Naive thymus-derived CD8-positive, alpha-beta T cell (primary cell): ENCODE measurements at regions not wholly inside any gene's neighbourhood (a gene's known extent, or its start where the extent isn't known, plus 50 kb on each side); places are given as distances from the start of the nearest gene placed in this dataset.

Experiments used
- ATAC-seq, 2 donors: fragments of 150-1000 bp; cut with Tn5 transposase in 1 of 2; sonication (Bioruptor Pico), chemical (Tn5 transposase) in 1 of 2; 1 replicate in 1 of 2; 2 replicates in 1 of 2; pipeline ENCODE4 v1.10.0; 2021; ENCODE audit warnings: mild to moderate bottlenecking in 2 of 2, moderate library complexity in 2 of 2
- POLR2A ChIA-PET: fragments of 350-600 bp; sonication (Branson Sonifier 250); formaldehyde crosslinking; loops from one replicate; lab custom pipeline; 2021; ENCODE audit warnings: antibody characterized with exemption; lab: Charles Lee
- DNase-seq, 10 donors: peaks; one replicate each; pipeline versions ENCODE4 v3.0.0 to v3.0.0-alpha.2; 2020 to 2022
- H3K27ac Mint-ChIP-seq, 10 donors: one replicate each; pipeline ENCODE4 v1.8.0; 2020 to 2022; ENCODE audit warnings: mild to moderate bottlenecking in 10 of 10, mixed read lengths in 10 of 10, moderate library complexity in 4 of 10, inconsistent platforms in 1 of 10
- H3K27me3 Mint-ChIP-seq, 5 donors: one replicate each; pipeline ENCODE4 v1.8.0; 2021 to 2022; ENCODE audit warnings: mixed read lengths in 5 of 5
- H3K36me3 Mint-ChIP-seq, 3 donors: one replicate each; pipeline ENCODE4 v1.8.0; 2020 to 2022; ENCODE audit warnings: mixed read lengths in 3 of 3, mild to moderate bottlenecking in 2 of 3, inconsistent platforms in 1 of 3
- H3K4me1 Mint-ChIP-seq, 4 donors: one replicate each; pipeline ENCODE4 v1.8.0; 2021 to 2022; ENCODE audit warnings: mixed read lengths in 4 of 4
- H3K4me3 Mint-ChIP-seq, 10 donors: one replicate each; pipeline ENCODE4 v1.8.0; 2020 to 2022; ENCODE audit warnings: mild to moderate bottlenecking in 10 of 10, mixed read lengths in 10 of 10, moderate library complexity in 6 of 10, inconsistent platforms in 1 of 10
- H3K9me3 Mint-ChIP-seq, 9 donors: one replicate each; pipeline ENCODE4 v1.8.0; 2020 to 2022; ENCODE audit warnings: mixed read lengths in 9 of 9, mild to moderate bottlenecking in 3 of 9, inconsistent platforms in 1 of 9, moderate library complexity in 1 of 9

GRCh38 chr13:70817576-70817975, 709.3 kb upstream of the KLHL1 start:
- DNase-seq, result no peak
- POLR2A ChIA-PET, result no interaction called here

DNA sequence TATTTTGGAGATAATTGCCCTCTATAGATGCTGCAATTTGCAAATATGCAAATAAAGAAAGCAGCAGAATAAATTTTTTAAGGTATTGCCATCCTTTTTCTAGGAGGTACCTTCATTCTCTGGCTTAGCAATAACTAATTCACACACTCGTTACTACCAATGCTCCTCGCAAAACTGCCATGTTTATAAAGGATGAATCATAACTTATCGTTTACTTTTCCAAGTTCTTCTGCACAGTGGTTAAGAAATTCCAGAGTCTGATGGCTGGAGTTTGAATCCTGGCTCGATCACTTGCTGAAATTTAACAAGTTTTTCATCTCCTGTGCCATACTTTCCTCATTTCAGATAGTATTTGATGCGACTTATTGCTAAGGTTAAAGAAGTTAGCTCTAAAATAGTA, 708.6 kb upstream of the KLHL1 start:
- POLR2A ChIA-PET, result no interaction called here
- Mint-ChIP-seq H3K9me3 (peaks cover 0 to 15% (median 3%) of the 10 kb centered on the region in 9 donors), H3K27me3 (no peaks in the 10 kb centered on the region), H3K4me1 (no peaks in the 10 kb centered on the region), H3K36me3 (no peaks in the 10 kb centered on the region), H3K4me3 (no peak overlapping the region), H3K27ac (no peak overlapping the region)
- no peak for DNase-seq
- no peak for ATAC-seq

More at GRCh38 chr13:70817576-70817975, 709.3 kb upstream of the KLHL1 start:
- H3K4me3 Mint-ChIP-seq, result no peak overlapping the region
- H3K27me3 Mint-ChIP-seq, result no peaks in the 10 kb centered on the region
- no peak for ATAC-seq
- H3K27ac Mint-ChIP-seq, result no peak overlapping the region
- H3K36me3 Mint-ChIP-seq, result no peaks in the 10 kb centered on the region
- peaks cover 0 to 13% (median 1%) of the 10 kb centered on the region in 9 donors for H3K9me3 Mint-ChIP-seq
- H3K4me1 Mint-ChIP-seq, result no peaks in the 10 kb centered on the region

DNA sequence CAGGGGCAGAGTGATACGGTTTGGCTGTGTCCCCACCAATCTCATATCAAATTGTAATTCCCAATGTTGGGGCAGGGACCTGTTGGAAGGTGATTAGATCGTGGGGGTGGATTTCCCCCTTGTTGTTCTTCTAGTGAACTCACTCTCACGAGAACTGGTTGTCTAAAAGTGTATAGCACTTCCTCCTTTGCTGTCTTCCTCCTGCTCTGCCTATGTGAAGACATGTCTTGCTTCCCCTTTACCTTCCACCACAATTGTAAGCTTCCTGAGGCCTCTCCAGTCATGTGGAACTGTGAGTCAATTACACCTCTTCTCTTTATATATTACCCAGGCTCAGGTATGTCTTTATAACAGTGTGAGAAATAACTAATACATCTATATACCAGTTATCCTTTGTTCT, 706.4 kb upstream of the KLHL1 start:
- ATAC-seq (no peak), DNase-seq (no peak)
- no peak overlapping the region for H3K27ac Mint-ChIP-seq
- no peaks in the 10 kb centered on the region for H3K4me1 Mint-ChIP-seq
- H3K4me3 Mint-ChIP-seq, result no peak overlapping the region
- POLR2A ChIA-PET, result no interaction called here
- peaks cover 0 to 22% (median 7%) of the 10 kb centered on the region in 9 donors for H3K9me3 Mint-ChIP-seq
- no peaks in the 10 kb centered on the region for H3K27me3 Mint-ChIP-seq
- H3K36me3 Mint-ChIP-seq, result peaks cover 0 to 2% (median 0%) of the 10 kb centered on the region in 3 donors

GRCh38 chr13:70812481-70812880, 704.2 kb upstream of the KLHL1 start:
- no peaks in the 10 kb centered on the region for H3K27me3 Mint-ChIP-seq
- H3K9me3 Mint-ChIP-seq, result peaks cover 5 to 34% (median 9%) of the 10 kb centered on the region in 9 donors
- ATAC-seq, result no peak
- peaks cover 0 to 8% (median 2%) of the 10 kb centered on the region in 3 donors for H3K36me3 Mint-ChIP-seq
- DNase-seq, result no peak
- H3K4me3 Mint-ChIP-seq, result no peak overlapping the region
- no peak overlapping the region for H3K27ac Mint-ChIP-seq
- no peaks in the 10 kb centered on the region for H3K4me1 Mint-ChIP-seq
- POLR2A ChIA-PET, result no interaction called here

DNA sequence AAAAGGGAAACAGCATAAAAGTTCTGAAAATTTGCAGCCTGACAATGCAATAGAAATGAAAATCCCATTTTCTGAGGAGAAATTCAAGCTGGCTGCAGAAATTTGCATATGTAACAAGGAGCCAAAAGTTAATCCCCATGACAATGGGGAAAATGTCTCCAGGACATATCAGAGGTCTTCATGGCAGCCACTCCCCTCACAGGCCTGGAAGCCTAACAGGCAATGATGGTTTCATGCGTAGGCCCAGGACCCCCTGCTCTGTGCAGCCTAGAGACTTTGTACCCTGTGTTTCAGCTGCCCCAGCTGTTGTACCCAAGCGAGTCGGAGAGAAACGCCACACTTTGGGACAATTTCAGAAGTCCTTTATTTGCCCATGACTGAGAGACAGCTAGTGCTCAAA, 701.3 kb upstream of the KLHL1 start:
- POLR2A ChIA-PET, result no interaction called here
- H3K4me1 Mint-ChIP-seq, result no peaks in the 10 kb centered on the region
- no peak overlapping the region for H3K27ac Mint-ChIP-seq
- no peak overlapping the region for H3K4me3 Mint-ChIP-seq
- no peak for DNase-seq
- H3K36me3 Mint-ChIP-seq, result peaks cover 0 to 8% (median 2%) of the 10 kb centered on the region in 3 donors
- no peak for ATAC-seq
- H3K9me3 Mint-ChIP-seq, result peaks cover 5 to 30% (median 9%) of the 10 kb centered on the region in 9 donors
- no peaks in the 10 kb centered on the region for H3K27me3 Mint-ChIP-seq

GRCh38 chr13:70798385-70798784, 690.1 kb upstream of the KLHL1 start:
- no peak overlapping the region for H3K4me3 Mint-ChIP-seq

DNA sequence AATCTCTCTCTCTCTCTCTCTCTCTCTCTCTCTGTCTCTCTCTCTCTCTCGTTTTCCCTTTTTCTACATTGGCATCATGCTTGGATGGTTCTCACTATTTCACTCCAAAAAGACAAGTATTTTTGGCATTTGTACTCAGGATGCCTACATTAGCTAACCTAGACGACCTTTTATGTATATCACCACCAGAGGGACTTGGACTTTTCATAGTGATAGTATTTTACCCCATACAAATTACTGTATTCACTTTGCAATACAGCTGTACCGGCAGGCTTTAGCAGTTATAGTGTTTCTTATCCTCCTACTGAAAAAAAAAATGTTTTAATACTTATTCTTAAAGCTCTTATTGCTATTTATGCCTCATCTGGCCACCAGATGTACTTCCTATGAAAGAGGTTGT, 687.2 kb upstream of the KLHL1 start:
- POLR2A ChIA-PET, result no interaction called here
- DNase-seq, result no peak
- no peaks in the 10 kb centered on the region for H3K36me3 Mint-ChIP-seq
- no peak for ATAC-seq
- H3K4me3 Mint-ChIP-seq, result no peak overlapping the region
- no peaks in the 10 kb centered on the region for H3K4me1 Mint-ChIP-seq
- no peak overlapping the region for H3K27ac Mint-ChIP-seq
- H3K9me3 Mint-ChIP-seq, result peaks cover 0 to 4% (median 0%) of the 10 kb centered on the region in 9 donors
- H3K27me3 Mint-ChIP-seq, result no peaks in the 10 kb centered on the region

More at GRCh38 chr13:70798385-70798784, 690.1 kb upstream of the KLHL1 start:
- DNase-seq (no peak), ATAC-seq (no peak)
- POLR2A ChIA-PET, result no interaction called here
- no peak overlapping the region for H3K27ac Mint-ChIP-seq
- H3K36me3 Mint-ChIP-seq, result no peaks in the 10 kb centered on the region
- no peaks in the 10 kb centered on the region for H3K27me3 Mint-ChIP-seq
- H3K9me3 Mint-ChIP-seq, result peaks cover 0 to 10% (median 0%) of the 10 kb centered on the region in 9 donors
- H3K4me1 Mint-ChIP-seq, result no peaks in the 10 kb centered on the region

DNA sequence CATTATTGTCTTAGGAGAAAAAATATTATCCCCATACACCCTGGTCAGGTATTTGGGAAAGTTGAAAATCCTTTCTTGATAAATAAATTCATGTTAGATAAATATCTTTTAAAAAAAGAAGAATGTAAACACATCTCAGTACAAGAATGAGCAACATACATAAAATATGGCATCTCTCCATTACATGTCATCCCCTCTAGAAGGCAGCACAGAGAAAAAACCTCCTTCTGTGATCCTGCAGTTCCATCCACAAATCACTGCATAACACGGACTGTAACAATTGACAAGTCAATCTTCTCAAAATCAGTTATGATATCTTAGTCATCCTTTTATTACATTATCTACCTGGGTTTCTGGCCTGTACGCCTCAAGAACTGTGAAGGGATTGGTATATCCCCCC, 683.9 kb upstream of the KLHL1 start:
- DNase-seq (no peak), ATAC-seq (no peak)
- POLR2A ChIA-PET, result no interaction called here
- Mint-ChIP-seq H3K36me3 (no peaks in the 10 kb centered on the region), H3K27me3 (no peaks in the 10 kb centered on the region), H3K4me1 (no peaks in the 10 kb centered on the region), H3K9me3 (peaks cover 0 to 3% (median 0%) of the 10 kb centered on the region in 9 donors), H3K4me3 (no peak overlapping the region), H3K27ac (no peak overlapping the region)

- POLR2A ChIA-PET, result no interaction called here
- H3K27ac Mint-ChIP-seq, result no peak overlapping the region
- DNase-seq (no peak), ATAC-seq (no peak)
- H3K9me3 Mint-ChIP-seq, result no peaks in the 10 kb centered on the region
- H3K4me1 Mint-ChIP-seq, result no peaks in the 10 kb centered on the region
- no peaks in the 10 kb centered on the region for H3K27me3 Mint-ChIP-seq
- H3K4me3 Mint-ChIP-seq, result no peak overlapping the region
- no peaks in the 10 kb centered on the region for H3K36me3 Mint-ChIP-seq
Measured at GRCh38 chr13:70789751-70790150, 681.5 kb upstream of the KLHL1 start.

DNA sequence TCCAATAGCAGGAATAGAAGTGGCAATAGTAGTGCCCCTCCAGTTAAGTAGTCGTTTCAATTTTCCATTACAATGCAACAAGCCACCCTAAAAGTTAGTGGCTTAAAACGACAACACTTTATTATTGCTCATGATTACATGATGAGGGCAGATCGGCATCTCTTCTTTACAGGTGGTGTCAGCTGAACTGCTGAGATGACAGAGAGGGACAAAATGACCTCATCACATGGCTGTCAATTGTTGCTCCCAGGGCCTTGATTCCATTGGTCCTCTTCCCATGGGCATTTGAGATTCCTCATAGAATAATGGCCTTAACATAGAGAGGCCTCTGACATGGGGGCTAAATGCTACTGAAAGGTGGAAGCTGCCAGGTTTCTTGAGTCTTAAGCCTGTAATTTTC, 679.8 kb upstream of the KLHL1 start:
- Mint-ChIP-seq H3K4me1 (no peaks in the 10 kb centered on the region), H3K27me3 (no peaks in the 10 kb centered on the region)

DNA sequence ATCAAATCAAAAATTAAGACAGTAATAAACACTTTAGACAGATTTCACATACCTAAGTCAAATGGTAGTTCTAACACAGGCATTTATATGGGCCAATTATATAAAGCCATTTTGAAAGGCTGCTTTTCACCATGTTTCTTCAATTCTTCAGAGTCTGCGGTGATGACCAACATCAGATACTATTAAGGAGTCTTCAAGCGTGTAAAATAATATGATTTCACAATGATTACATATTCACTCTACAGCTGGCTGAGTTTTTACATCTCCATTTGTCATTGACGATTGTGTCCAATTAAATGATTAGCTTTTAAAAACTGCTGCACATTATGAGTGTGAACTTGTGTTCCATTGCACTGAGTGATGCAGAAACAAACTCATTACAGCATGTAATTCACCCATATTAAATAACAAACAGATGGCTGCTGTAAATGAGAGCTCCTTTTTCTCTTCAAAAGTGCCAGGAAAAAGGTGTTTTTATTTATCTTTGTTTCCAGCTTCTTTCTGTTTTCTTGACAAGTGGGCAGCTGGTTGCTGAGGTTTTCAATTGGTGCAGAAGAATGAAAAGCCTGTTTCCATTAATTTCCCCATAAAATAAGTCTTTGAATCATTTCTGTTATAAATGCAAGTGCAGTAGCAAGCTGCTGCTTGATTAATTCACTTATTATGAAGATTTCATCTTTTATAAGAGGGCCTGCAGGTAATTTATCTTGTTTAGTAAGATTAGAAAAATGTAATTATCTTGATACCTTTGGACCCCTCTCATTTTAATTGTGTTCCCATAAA, 676.1 kb upstream of the KLHL1 start:
- no peaks in the 10 kb centered on the region for H3K4me1 Mint-ChIP-seq
- POLR2A ChIA-PET, result no interaction called here
- no peak overlapping the region for H3K4me3 Mint-ChIP-seq
- no peaks in the 10 kb centered on the region for H3K36me3 Mint-ChIP-seq
- H3K9me3 Mint-ChIP-seq, result no peaks in the 10 kb centered on the region
- H3K27ac Mint-ChIP-seq, result no peak overlapping the region
- H3K27me3 Mint-ChIP-seq, result no peaks in the 10 kb centered on the region
- no peak for ATAC-seq
- DNase-seq, result no peak

More for the DNA sequence above, 679.8 kb upstream of the KLHL1 start:
- H3K4me3 Mint-ChIP-seq, result no peak overlapping the region
- DNase-seq, result no peak
- ATAC-seq, result no peak
- no peak overlapping the region for H3K27ac Mint-ChIP-seq
- no peaks in the 10 kb centered on the region for H3K9me3 Mint-ChIP-seq
- no peaks in the 10 kb centered on the region for H3K36me3 Mint-ChIP-seq
- POLR2A ChIA-PET, result no interaction called here

DNA sequence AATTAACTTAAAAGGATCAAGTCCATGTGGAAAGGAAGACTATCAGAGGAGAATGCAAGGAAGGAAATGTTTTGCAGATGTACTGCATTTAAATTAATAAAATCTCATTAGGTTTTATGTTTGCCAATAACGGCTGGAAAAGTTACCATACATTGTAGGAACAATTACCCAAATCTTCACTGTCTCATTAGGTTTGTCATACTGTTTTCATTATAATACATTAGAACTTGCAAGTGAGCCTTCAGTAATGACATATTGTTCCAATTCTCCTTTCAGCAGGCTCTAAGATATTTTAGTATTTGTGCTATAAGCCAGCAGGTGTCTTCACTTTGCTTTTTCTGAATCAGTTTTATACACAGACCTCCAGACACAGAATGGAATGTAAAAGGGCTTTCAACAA, 661.6 kb upstream of the KLHL1 start:
- H3K9me3 Mint-ChIP-seq, result peaks cover 0 to 11% (median 0%) of the 10 kb centered on the region in 9 donors
- POLR2A ChIA-PET, result no interaction called here
- DNase-seq (no peak), ATAC-seq (no peak)
- no peaks in the 10 kb centered on the region for H3K36me3 Mint-ChIP-seq
- H3K4me1 Mint-ChIP-seq, result no peaks in the 10 kb centered on the region
- no peaks in the 10 kb centered on the region for H3K27me3 Mint-ChIP-seq
- no peak overlapping the region for H3K27ac Mint-ChIP-seq
- H3K4me3 Mint-ChIP-seq, result no peak overlapping the region

DNA sequence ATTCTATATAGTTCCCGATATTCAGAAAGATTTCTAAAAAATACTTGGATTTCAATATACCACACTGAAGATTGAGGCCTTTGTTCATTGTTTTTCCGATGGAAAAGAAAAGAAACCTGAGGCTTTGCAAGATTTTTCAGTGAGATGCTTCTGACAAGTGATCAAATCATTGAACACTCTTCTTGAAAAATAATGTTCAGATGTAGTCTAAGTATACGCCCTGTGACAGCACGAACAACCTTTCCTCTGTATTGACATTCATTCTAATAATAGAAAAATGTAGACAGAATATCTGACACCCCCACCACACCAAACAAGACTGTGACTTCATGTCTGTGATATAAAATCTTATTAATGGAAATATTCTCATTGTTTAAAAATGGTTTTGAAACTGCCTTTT, 650.7 kb upstream of the KLHL1 start:
- Mint-ChIP-seq H3K9me3 (peaks cover 0 to 8% (median 0%) of the 10 kb centered on the region in 9 donors), H3K36me3 (no peaks in the 10 kb centered on the region), H3K4me3 (no peak overlapping the region), H3K27ac (no peak overlapping the region), H3K27me3 (no peaks in the 10 kb centered on the region), H3K4me1 (no peaks in the 10 kb centered on the region)
- DNase-seq (no peak), ATAC-seq (no peak)
- POLR2A ChIA-PET, result no interaction called here

DNA sequence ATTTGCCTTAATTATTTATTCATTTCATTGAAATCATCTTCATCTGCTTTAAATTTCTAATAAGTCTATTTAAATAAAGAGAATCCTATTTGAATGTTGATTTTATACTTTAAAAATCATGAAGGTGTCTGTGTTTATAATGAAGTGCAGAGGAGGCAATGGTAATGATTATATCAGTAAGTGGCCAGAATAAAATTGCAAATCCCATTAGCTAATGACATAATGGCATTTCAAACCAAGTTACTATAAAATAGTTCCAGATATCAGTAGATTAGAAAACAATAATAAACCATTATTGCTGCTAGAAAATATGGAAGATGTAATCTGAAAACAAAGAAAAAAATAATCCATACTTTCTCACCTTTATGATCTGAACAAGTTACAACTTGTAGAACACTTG, 647.8 kb upstream of the KLHL1 start:
- no peak for ATAC-seq
- Mint-ChIP-seq H3K36me3 (no peaks in the 10 kb centered on the region), H3K4me3 (no peak overlapping the region), H3K27me3 (no peaks in the 10 kb centered on the region), H3K4me1 (no peaks in the 10 kb centered on the region), H3K9me3 (peaks cover 0 to 14% (median 6%) of the 10 kb centered on the region in 9 donors), H3K27ac (no peak overlapping the region)
- DNase-seq, result no peak
- POLR2A ChIA-PET, result no interaction called here
